Tibial artery (tissue), 4 donors: ENCODE measurements at regions not wholly inside any gene's neighbourhood (a gene's known extent, or its start where the extent isn't known, plus 50 kb on each side); places are given as distances from the start of the nearest gene placed in this dataset.

ENCODE experiments used
- DNase-seq, 2 donors: peaks; one replicate each; pipeline ENCODE4 v3.0.0-alpha.2; 2019
- H3K27ac ChIP-seq, 2 donors: fragments of 200-600 bp; sonication (generic) in 1 of 2; 1 replicate in 1 of 2; 2 replicates in 1 of 2; pipeline ENCODE4 v1.5.1; 2018 to 2019; ENCODE audit warnings: mild to moderate bottlenecking in 1 of 2
- H3K27me3 ChIP-seq, 2 donors: fragments of 200-600 bp; sonication (generic) in 1 of 2; one replicate each; pipeline versions ENCODE4 v1.5.1 to v1.6.0; 2016 to 2019
- H3K36me3 ChIP-seq, 3 donors: fragments of 200-600 bp; sonication (generic) in 2 of 3; one replicate each; pipeline ENCODE4 v1.5.1; 2016 to 2019; ENCODE audit warnings: mild to moderate bottlenecking in 2 of 3
- H3K4me1 ChIP-seq, 4 donors: fragments of 200-600 bp; sonication (generic) in 2 of 4; 1 replicate in 3 of 4; 2 replicates in 1 of 4; pipeline ENCODE4 v1.5.1; 2016 to 2019
- H3K4me3 ChIP-seq, 2 donors: fragments of 200-600 bp; sonication (generic) in 1 of 2; 1 replicate in 1 of 2; 2 replicates in 1 of 2; pipeline ENCODE4 v1.5.1; 2018 to 2019; ENCODE audit warnings: mild to moderate bottlenecking in 2 of 2
- H3K9me3 ChIP-seq, 3 donors: fragments of 200-600 bp; sonication (generic) in 1 of 3; one replicate each; pipeline ENCODE4 v1.5.1; 2016 to 2019
- intact Hi-C: fragments of 100-400 bp; cut with DNase I; formaldehyde crosslinking; loops from one replicate; pipeline ENCODE4 v1.15.0; 2023; ENCODE audit warnings: low total_unique reads
- TF ChIP-seq, protein P1 (sequence below), 2 experiments: fragments of 200-600 bp in 1 of 2; fragments of 450-650 bp in 1 of 2; IDR thresholded peaks; one replicate each; pipeline ENCODE4 v1.5.1; 2017 to 2019; ENCODE audit warnings: antibody characterized with exemption in 2 of 2, mild to moderate bottlenecking in 1 of 2, moderate library complexity in 1 of 2

DNA sequence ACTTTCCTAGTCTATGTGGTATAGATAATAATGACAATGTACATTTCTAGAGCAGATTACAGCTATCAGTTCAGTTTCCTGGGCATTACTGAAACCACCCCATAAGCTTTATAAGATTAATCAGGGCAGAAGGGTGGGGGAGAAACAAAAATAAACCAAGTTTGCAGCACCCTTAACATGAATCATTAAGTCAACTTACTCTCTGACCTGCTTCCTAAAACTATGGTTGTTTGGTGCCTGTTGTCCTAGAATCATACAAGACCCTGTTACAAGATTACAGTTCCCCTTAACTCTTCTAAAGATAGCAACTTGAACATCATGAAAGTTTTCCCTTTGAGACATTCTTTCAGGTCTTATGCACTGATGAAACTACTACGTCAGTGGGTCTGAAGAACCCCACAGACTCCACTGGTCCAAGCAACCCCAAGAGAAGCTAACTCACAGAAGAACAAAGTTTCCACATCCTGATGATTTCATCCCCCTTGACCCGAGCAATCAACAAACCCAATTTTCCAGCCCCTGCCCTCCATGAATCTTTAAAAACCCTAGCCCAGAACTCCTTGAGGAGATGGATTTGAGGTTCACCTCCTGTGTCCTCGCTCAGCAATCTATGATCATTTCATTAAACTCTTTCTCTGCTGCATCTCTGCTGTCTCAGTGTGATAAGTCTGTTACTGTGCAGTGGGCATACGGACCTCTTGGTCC is 336.5 kb downstream of the FOXO1 start:
- Histone ChIP-seq H3K9me3 (peaks cover 0 to 6% (median 0%) of the 10 kb centered on the region in 3 donors), H3K27me3 (no peaks in the 10 kb centered on the region), H3K4me1 (no peaks in the 10 kb centered on the region), H3K36me3 (no peaks in the 10 kb centered on the region), H3K27ac (no peak overlapping the region), H3K4me3 (no peak overlapping the region)
- DNase-seq, result no peak
- intact Hi-C loops, result no loop called here
- TF ChIP-seq, protein P1, sequence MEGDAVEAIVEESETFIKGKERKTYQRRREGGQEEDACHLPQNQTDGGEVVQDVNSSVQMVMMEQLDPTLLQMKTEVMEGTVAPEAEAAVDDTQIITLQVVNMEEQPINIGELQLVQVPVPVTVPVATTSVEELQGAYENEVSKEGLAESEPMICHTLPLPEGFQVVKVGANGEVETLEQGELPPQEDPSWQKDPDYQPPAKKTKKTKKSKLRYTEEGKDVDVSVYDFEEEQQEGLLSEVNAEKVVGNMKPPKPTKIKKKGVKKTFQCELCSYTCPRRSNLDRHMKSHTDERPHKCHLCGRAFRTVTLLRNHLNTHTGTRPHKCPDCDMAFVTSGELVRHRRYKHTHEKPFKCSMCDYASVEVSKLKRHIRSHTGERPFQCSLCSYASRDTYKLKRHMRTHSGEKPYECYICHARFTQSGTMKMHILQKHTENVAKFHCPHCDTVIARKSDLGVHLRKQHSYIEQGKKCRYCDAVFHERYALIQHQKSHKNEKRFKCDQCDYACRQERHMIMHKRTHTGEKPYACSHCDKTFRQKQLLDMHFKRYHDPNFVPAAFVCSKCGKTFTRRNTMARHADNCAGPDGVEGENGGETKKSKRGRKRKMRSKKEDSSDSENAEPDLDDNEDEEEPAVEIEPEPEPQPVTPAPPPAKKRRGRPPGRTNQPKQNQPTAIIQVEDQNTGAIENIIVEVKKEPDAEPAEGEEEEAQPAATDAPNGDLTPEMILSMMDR (IDR thresholded peaks at IDR 0.05), result no peak

DNA sequence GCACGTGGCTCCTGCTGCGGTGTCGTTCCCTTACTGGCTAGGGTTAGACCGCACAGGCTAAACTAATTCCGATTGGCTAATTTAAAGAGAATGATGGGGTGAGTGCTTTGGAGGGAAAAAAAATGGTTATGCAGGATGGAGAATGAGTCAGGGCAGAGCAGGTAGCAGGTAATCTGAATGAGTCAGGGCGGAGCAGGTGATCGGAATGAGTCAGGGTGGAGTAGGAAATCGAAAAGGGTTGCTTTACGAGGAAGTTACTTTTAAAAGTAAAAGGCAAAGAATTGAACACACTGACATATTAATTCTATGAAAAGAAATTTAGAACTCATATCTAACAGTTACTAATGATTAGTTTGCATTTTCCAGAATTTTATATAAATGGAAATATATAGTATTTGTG is 335.5 kb downstream of the FOXO1 start:
- Histone ChIP-seq H3K4me3 (no peak overlapping the region), H3K27ac (no peak overlapping the region), H3K4me1 (no peaks in the 10 kb centered on the region), H3K9me3 (no peaks in the 10 kb centered on the region), H3K36me3 (no peaks in the 10 kb centered on the region), H3K27me3 (no peaks in the 10 kb centered on the region)
- intact Hi-C loops, result no loop called here
- TF ChIP-seq, protein P1 (IDR thresholded peaks at IDR 0.05), result no peak
- no peak for DNase-seq

DNA sequence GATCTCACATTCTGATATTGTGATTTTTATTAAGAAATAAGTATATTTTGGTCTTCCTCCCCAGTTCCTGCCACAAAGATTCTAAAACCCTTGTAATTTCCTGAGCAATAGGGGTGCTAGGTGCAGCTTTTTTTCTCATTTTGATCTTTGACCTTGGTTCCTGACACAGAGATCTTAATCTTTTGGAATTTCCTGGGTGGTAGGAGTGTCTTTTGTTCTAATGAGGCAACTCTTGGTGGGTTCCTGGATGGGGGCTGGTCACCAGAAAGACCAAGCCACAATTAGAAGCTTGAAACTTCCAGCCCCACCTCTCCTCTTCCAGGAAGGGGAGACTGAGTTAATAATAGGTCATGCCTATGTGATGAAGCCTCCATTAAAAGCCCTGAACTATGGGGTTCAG is 334.6 kb downstream of the FOXO1 start:
- no peak overlapping the region for H3K4me3 ChIP-seq
- no peaks in the 10 kb centered on the region for H3K9me3 ChIP-seq
- H3K36me3 ChIP-seq, result no peaks in the 10 kb centered on the region
- intact Hi-C loops, result no loop called here
- no peaks in the 10 kb centered on the region for H3K4me1 ChIP-seq
- DNase-seq, result no peak
- no peaks in the 10 kb centered on the region for H3K27me3 ChIP-seq
- TF ChIP-seq, protein P1 (IDR thresholded peaks at IDR 0.05), result no peak
- no peak overlapping the region for H3K27ac ChIP-seq

DNA sequence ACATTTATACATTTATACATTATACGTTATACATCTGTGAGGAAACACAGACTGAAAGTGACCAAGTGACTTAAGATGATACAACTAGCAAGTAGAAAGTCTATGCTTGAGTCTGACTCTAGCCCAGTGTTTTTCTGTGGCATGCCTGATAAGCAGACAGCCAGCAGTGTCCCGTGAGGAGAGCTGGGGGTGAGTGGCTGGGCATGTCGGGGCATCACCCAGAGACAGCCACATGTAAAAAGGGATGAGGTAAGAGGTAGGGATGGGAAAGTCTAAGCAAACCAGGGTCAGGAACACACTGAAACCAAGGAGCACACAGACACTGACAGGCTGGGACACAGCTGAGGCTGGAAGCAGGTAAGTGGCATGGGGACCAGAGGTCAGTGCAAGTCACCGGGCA is 333.2 kb downstream of the FOXO1 start:
- intact Hi-C loops, result no loop called here
- H3K4me1 ChIP-seq, result no peaks in the 10 kb centered on the region
- TF ChIP-seq, protein P1 (IDR thresholded peaks at IDR 0.05), result no peak
- no peak overlapping the region for H3K27ac ChIP-seq
- no peaks in the 10 kb centered on the region for H3K36me3 ChIP-seq
- H3K4me3 ChIP-seq, result no peak overlapping the region
- DNase-seq, result no peak
- no peaks in the 10 kb centered on the region for H3K9me3 ChIP-seq
- no peaks in the 10 kb centered on the region for H3K27me3 ChIP-seq

DNA sequence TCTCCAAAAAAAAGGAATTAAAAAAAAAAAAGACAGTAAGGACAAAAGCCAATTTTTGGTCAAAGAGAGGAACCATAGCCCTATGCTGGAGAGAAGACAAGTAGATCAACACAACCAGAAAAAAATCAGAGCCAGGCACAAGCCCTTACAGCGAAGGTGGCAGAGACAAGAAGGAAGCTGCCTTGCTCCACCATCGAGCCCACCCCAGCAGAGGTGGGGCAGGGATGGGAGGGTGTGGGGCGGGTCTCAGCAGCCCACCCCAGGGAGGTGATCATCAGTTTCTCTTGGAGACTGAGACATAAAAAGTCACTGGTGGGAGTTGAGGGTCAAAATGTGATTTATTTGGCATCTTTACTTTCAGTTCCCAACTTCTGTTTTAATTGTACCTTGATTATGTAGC is 332.4 kb downstream of the FOXO1 start:
- H3K4me1 ChIP-seq, result no peaks in the 10 kb centered on the region
- intact Hi-C loops, result no loop called here
- H3K36me3 ChIP-seq, result no peaks in the 10 kb centered on the region
- no peaks in the 10 kb centered on the region for H3K27me3 ChIP-seq
- H3K4me3 ChIP-seq, result no peak overlapping the region
- no peak overlapping the region for H3K27ac ChIP-seq
- no peak for DNase-seq
- no peaks in the 10 kb centered on the region for H3K9me3 ChIP-seq
- TF ChIP-seq, protein P1 (IDR thresholded peaks at IDR 0.05), result no peak

DNA sequence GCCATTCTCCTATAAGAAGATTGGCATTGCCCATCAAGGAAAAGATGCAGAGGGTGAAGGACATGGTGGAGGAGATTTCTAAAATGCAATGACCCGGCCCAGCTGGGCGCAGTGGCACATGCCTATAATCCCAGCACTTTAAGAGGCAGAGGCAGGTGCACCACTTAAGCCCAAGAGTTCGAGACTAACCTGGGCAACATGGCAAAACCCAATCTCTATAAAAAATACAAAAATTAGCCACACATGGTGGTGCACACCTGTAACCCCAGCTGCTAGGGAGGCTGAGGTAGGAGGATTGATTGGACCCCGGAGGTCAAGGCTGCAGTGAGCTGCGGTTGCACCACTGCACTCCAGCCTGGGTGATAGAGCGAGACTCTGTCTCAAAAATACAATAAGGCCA is 331.8 kb downstream of the FOXO1 start:
- H3K9me3 ChIP-seq, result no peaks in the 10 kb centered on the region
- TF ChIP-seq, protein P1 (IDR thresholded peaks at IDR 0.05), result no peak
- H3K36me3 ChIP-seq, result no peaks in the 10 kb centered on the region
- intact Hi-C loops, result no loop called here
- H3K27ac ChIP-seq, result no peak overlapping the region
- H3K27me3 ChIP-seq, result no peaks in the 10 kb centered on the region
- H3K4me1 ChIP-seq, result no peaks in the 10 kb centered on the region
- no peak overlapping the region for H3K4me3 ChIP-seq
- DNase-seq, result no peak
